Panc1 (cell line): ENCODE measurements at regions not wholly inside any gene's neighbourhood (a gene's known extent, or its start where the extent isn't known, plus 50 kb on each side); places are given as distances from the start of the nearest gene placed in this dataset.

Experiments
- ATAC-seq: fragments of 200-7000 bp; cut with Tn5 transposase; 2 replicates; pipeline ENCODE4 v1.9.1; 2020; ENCODE audit warnings: mild to moderate bottlenecking, moderate library complexity
- BruUV-seq: library from RNA; stranded (reverse); fragments of 400-500 nt; replicated peaks from 2 replicates; lab custom pipeline; 2021; lab: Mats Ljungman, UMichigan
- CTCF ChIA-PET: fragments of 300-600 bp; sonication (Branson Sonifier 250); formaldehyde crosslinking; loops from one replicate; lab custom pipeline; 2022; ENCODE audit warnings: antibody characterized with exemption; lab: Charles Lee
- POLR2A ChIA-PET: fragments of 300-600 bp; sonication (Branson Sonifier 250); formaldehyde crosslinking; loops from one replicate; lab custom pipeline; 2022; ENCODE audit warnings: antibody characterized with exemption; lab: Charles Lee
- DNase-seq: peaks from one replicate; pipeline ENCODE4 v3.0.0-alpha.2; 2010; ENCODE audit warnings: low read depth, low spot score
- H3K27ac ChIP-seq: 2 replicates; pipeline ENCODE4 v1.5.1; 2011; ENCODE audit warnings: mild to moderate bottlenecking, low read length, inconsistent platforms
- H3K27me3 ChIP-seq: fragments of 200-500 bp; sonication (Bioruptor generic); 2 replicates; pipeline ENCODE4 v1.6.0; 2014; ENCODE audit warnings: low read length, inconsistent platforms; ENCODE audit not compliant: control insufficient read depth, insufficient read depth
- H3K36me3 ChIP-seq: fragments of 200-500 bp; sonication (Bioruptor generic); 2 replicates; pipeline ENCODE4 v1.5.1; 2014; ENCODE audit warnings: inconsistent platforms, mild to moderate bottlenecking, low read length, moderate library complexity; ENCODE audit not compliant: control insufficient read depth, insufficient read depth
- H3K4me1 ChIP-seq: 2 replicates; pipeline ENCODE4 v1.5.1; 2011; ENCODE audit warnings: inconsistent platforms, mild to moderate bottlenecking, low read length, moderate library complexity; ENCODE audit not compliant: control insufficient read depth, insufficient read depth
- H3K4me3 ChIP-seq, 2 experiments: 2 replicates each; pipeline ENCODE4 v1.5.1; 2011 to 2012; ENCODE audit warnings: low read depth in 2 of 2, low read length in 2 of 2, mild to moderate bottlenecking in 2 of 2, inconsistent platforms in 1 of 2, moderate library complexity in 1 of 2
- H3K9me3 ChIP-seq: fragments of 200-500 bp; sonication (Bioruptor generic); 2 replicates; pipeline ENCODE4 v1.5.1; 2014; ENCODE audit warnings: low read depth, mild to moderate bottlenecking, inconsistent platforms, low read length, moderate library complexity; ENCODE audit not compliant: control insufficient read depth, insufficient read depth
- POLR2AphosphoS5 ChIP-seq: IDR thresholded peaks from 2 replicates; pipeline ENCODE4 v1.6.1; 2012; ENCODE audit warnings: mild to moderate bottlenecking, low read depth, low read length, moderate library complexity
- SIN3A ChIP-seq: IDR thresholded peaks from 2 replicates; pipeline ENCODE4 v1.6.1; 2012; ENCODE audit warnings: low read depth, mild to moderate bottlenecking, low read length, moderate library complexity, borderline replicate concordance; ENCODE audit not compliant: insufficient read depth
- TCF7L2 ChIP-seq: IDR thresholded peaks from 2 replicates; pipeline ENCODE4 v1.6.1; 2011; ENCODE audit warnings: mild to moderate bottlenecking, low read depth, low read length, inconsistent platforms
- in situ Hi-C: cut with HindIII; loops from 2 replicates; pipeline ENCODE4 v1.10.0; 2016; ENCODE audit warnings: low sequenced_read_pairs, low pct_unique_long_range_greater_than_20kb
- intact Hi-C: fragments of 100-400 bp; cut with micrococcal nuclease; formaldehyde crosslinking; loops from one replicate; pipeline ENCODE4 v1.10.0; 2022; ENCODE audit not compliant: unreplicated experiment
- TF ChIP-seq, protein P1 (sequence below), 2 experiments: IDR thresholded peaks; 2 replicates each; pipeline ENCODE4 v1.6.1; 2011 to 2012; ENCODE audit warnings: low read depth in 2 of 2, control low read depth in 1 of 2, low read length in 1 of 2, mild to moderate bottlenecking in 1 of 2, moderate library complexity in 1 of 2; ENCODE audit not compliant: insufficient read depth in 1 of 2
- TF ChIP-seq, protein P2 (sequence below): fragments of 450-650 bp; IDR thresholded peaks from 2 replicates; pipeline ENCODE4 v1.5.1; 2017; ENCODE audit warnings: mild to moderate bottlenecking

- CTCF ChIA-PET, result no interaction called here
- TF ChIP-seq TCF7L2 (no peak), POLR2AphosphoS5 (no peak), SIN3A (no peak)
- TF ChIP-seq, protein P1, sequence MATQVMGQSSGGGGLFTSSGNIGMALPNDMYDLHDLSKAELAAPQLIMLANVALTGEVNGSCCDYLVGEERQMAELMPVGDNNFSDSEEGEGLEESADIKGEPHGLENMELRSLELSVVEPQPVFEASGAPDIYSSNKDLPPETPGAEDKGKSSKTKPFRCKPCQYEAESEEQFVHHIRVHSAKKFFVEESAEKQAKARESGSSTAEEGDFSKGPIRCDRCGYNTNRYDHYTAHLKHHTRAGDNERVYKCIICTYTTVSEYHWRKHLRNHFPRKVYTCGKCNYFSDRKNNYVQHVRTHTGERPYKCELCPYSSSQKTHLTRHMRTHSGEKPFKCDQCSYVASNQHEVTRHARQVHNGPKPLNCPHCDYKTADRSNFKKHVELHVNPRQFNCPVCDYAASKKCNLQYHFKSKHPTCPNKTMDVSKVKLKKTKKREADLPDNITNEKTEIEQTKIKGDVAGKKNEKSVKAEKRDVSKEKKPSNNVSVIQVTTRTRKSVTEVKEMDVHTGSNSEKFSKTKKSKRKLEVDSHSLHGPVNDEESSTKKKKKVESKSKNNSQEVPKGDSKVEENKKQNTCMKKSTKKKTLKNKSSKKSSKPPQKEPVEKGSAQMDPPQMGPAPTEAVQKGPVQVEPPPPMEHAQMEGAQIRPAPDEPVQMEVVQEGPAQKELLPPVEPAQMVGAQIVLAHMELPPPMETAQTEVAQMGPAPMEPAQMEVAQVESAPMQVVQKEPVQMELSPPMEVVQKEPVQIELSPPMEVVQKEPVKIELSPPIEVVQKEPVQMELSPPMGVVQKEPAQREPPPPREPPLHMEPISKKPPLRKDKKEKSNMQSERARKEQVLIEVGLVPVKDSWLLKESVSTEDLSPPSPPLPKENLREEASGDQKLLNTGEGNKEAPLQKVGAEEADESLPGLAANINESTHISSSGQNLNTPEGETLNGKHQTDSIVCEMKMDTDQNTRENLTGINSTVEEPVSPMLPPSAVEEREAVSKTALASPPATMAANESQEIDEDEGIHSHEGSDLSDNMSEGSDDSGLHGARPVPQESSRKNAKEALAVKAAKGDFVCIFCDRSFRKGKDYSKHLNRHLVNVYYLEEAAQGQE (IDR thresholded peaks at IDR 0.05; ENCODE audit: insufficient read depth in 1 of 2, low read depth in 2 of 2, low read length in 1 of 2), result no peak
- TF ChIP-seq, protein P2, sequence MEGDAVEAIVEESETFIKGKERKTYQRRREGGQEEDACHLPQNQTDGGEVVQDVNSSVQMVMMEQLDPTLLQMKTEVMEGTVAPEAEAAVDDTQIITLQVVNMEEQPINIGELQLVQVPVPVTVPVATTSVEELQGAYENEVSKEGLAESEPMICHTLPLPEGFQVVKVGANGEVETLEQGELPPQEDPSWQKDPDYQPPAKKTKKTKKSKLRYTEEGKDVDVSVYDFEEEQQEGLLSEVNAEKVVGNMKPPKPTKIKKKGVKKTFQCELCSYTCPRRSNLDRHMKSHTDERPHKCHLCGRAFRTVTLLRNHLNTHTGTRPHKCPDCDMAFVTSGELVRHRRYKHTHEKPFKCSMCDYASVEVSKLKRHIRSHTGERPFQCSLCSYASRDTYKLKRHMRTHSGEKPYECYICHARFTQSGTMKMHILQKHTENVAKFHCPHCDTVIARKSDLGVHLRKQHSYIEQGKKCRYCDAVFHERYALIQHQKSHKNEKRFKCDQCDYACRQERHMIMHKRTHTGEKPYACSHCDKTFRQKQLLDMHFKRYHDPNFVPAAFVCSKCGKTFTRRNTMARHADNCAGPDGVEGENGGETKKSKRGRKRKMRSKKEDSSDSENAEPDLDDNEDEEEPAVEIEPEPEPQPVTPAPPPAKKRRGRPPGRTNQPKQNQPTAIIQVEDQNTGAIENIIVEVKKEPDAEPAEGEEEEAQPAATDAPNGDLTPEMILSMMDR, result no peak
- in situ Hi-C loops, result no loop called here
- DNase-seq, result no peak
- H3K27ac ChIP-seq, result no peak overlapping the region
- BruUV-seq, result no TSS peak
- H3K9me3 ChIP-seq, result no peaks in the 10 kb centered on the region
- no peak for ATAC-seq
- no peaks in the 10 kb centered on the region for H3K27me3 ChIP-seq
- intact Hi-C loops, result no loop called here
- no peaks in the 10 kb centered on the region for H3K36me3 ChIP-seq
- H3K4me3 ChIP-seq, result no peak overlapping the region
- POLR2A ChIA-PET, result no interaction called here
- no peaks in the 10 kb centered on the region for H3K4me1 ChIP-seq
Observed at GRCh38 chr10:3271354-3272115, 99.0 kb upstream of the PITRM1 start.

DNA sequence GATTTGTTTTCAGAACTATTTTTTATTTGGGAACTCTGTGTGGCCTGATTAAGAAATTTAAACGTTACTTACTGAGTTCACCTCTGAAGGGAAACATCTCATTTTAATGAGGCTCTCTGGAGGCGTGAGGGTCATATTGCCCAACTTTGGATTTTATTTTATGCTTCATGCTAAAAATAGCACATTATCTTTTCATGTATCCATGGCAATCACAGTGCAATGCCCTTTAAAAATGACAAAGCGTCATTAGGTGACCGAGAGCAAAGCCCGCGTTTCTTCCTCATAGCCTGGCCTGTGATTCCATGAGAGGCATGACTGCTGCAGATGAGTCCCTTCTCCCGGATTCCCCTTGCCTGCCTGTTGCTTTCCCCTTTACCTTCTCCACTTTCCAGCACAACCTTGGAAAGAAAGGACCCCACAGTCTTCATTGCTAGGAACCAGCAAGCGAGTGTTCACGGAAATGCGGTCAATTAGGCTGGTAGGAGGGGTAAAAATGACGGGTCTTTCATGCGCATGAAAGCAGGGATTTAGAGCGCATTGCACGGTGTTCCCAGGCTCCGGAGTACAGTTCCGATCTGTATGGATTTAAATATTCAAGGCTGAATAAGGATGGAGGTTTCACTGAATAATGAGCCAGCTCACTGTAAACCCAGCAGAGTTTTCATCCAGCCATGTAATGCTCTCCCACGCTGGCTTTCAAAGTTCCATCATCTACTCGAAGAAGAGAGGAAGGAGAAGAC is 98.2 kb upstream of the PITRM1 start:
- no peak overlapping the region for H3K27ac ChIP-seq
- no peaks in the 10 kb centered on the region for H3K36me3 ChIP-seq
- H3K4me3 ChIP-seq, result no peak overlapping the region
- TF ChIP-seq SIN3A, result no peak
- TF ChIP-seq, protein P2, result no peak
- H3K4me1 ChIP-seq, result no peaks in the 10 kb centered on the region
- ChIA-PET POLR2A (no interaction called here), CTCF (no interaction called here)
- no peaks in the 10 kb centered on the region for H3K27me3 ChIP-seq
- H3K9me3 ChIP-seq, result no peaks in the 10 kb centered on the region
- intact Hi-C loops (no loop called here), in situ Hi-C loops (no loop called here)
- BruUV-seq, result no TSS peak
- no peak for DNase-seq
- no peak for ATAC-seq
